ENCODE measurements at regions not wholly inside any gene's neighbourhood (a gene's known extent, or its start where the extent isn't known, plus 50 kb on each side); places are given as distances from the start of the nearest gene placed in this dataset.

GRCh38 chrX:10083809-10084208, 73.0 kb upstream of the CLCN4 start:
- no peak for TF ChIP-seq CTCF (IDR thresholded peaks at IDR 0.05; ENCODE audit: low read length)
- TF ChIP-seq EZH2 (IDR thresholded peaks at IDR 0.05; ENCODE audit: borderline replicate concordance, low read length): no peak
- Histone ChIP-seq H3K4me3 (ENCODE audit: low read depth, low read length, poor library complexity, severe bottlenecking) (no peak overlapping the region), H3K27me3 (ENCODE audit: insufficient read depth, low read length) (no peaks in the 10 kb centered on the region), H3F3A (ENCODE audit: insufficient read depth, low read length) (no peaks in the 10 kb centered on the region), H3K4me1 (ENCODE audit: insufficient read depth, low read length, severe bottlenecking) (peaks cover 29% of the 10 kb centered on the region), H3K36me3 (ENCODE audit: insufficient read depth, low read length) (no peaks in the 10 kb centered on the region), H3K4me2 (ENCODE audit: low read length) (no peak overlapping the region), H3K9me2 (ENCODE audit: low read depth, low read length) (no peaks in the 10 kb centered on the region), H3K9me3 (ENCODE audit: low read length) (no peaks in the 10 kb centered on the region), H3K9ac (ENCODE audit: low read length) (no peak overlapping the region), H3K27ac (ENCODE audit: low read depth, low read length, poor library complexity, severe bottlenecking) (no peak overlapping the region), H2AFZ (ENCODE audit: low read length) (no peak overlapping the region), H3K79me2 (ENCODE audit: insufficient read depth, low read length) (no peaks in the 10 kb centered on the region), H4K20me1 (ENCODE audit: insufficient read depth, low read length) (no peaks in the 10 kb centered on the region)

GRCh38 chrX:10085223-10085622, 71.6 kb upstream of the CLCN4 start:
- Histone ChIP-seq H3K4me2 (ENCODE audit: low read length) (no peak overlapping the region), H3K4me3 (ENCODE audit: low read depth, low read length, poor library complexity, severe bottlenecking) (no peak overlapping the region)
- no peak for TF ChIP-seq CTCF (IDR thresholded peaks at IDR 0.05; ENCODE audit: low read length)
- TF ChIP-seq EZH2 (IDR thresholded peaks at IDR 0.05; ENCODE audit: borderline replicate concordance, low read length): no peak

GRCh38 chrX:10086676-10087075, 70.1 kb upstream of the CLCN4 start:
- H3K4me2 ChIP-seq (ENCODE audit: low read length): no peak overlapping the region
- H3K79me2 ChIP-seq (ENCODE audit: insufficient read depth, low read length): no peaks in the 10 kb centered on the region
- H3K36me3 ChIP-seq (ENCODE audit: insufficient read depth, low read length): no peaks in the 10 kb centered on the region
- H3K9ac ChIP-seq (ENCODE audit: low read length): no peak overlapping the region
- no peak overlapping the region for H3K27ac ChIP-seq (ENCODE audit: low read depth, low read length, poor library complexity, severe bottlenecking)
- TF ChIP-seq CTCF (IDR thresholded peaks at IDR 0.05; ENCODE audit: low read length): no peak
- TF ChIP-seq EZH2 (IDR thresholded peaks at IDR 0.05; ENCODE audit: borderline replicate concordance, low read length): no peak
- H3K4me3 ChIP-seq (ENCODE audit: low read depth, low read length, poor library complexity, severe bottlenecking): no peak overlapping the region
- H2AFZ ChIP-seq (ENCODE audit: low read length): no peak overlapping the region
- peaks cover 33% of the 10 kb centered on the region for H3K4me1 ChIP-seq (ENCODE audit: insufficient read depth, low read length, severe bottlenecking)
- H3K9me3 ChIP-seq (ENCODE audit: low read length): no peaks in the 10 kb centered on the region
- H3F3A ChIP-seq (ENCODE audit: insufficient read depth, low read length): no peaks in the 10 kb centered on the region
- H3K9me2 ChIP-seq (ENCODE audit: low read depth, low read length): no peaks in the 10 kb centered on the region
- no peaks in the 10 kb centered on the region for H4K20me1 ChIP-seq (ENCODE audit: insufficient read depth, low read length)
- no peaks in the 10 kb centered on the region for H3K27me3 ChIP-seq (ENCODE audit: insufficient read depth, low read length)

More at GRCh38 chrX:10085223-10085622, 71.6 kb upstream of the CLCN4 start:
- Histone ChIP-seq H3K9me2 (ENCODE audit: low read depth, low read length) (no peaks in the 10 kb centered on the region), H3K9me3 (ENCODE audit: low read length) (no peaks in the 10 kb centered on the region), H3K4me1 (ENCODE audit: insufficient read depth, low read length, severe bottlenecking) (peaks cover 33% of the 10 kb centered on the region), H3K79me2 (ENCODE audit: insufficient read depth, low read length) (no peaks in the 10 kb centered on the region), H2AFZ (ENCODE audit: low read length) (no peak overlapping the region), H3K27ac (ENCODE audit: low read depth, low read length, poor library complexity, severe bottlenecking) (no peak overlapping the region), H3K9ac (ENCODE audit: low read length) (no peak overlapping the region), H3F3A (ENCODE audit: insufficient read depth, low read length) (no peaks in the 10 kb centered on the region), H3K27me3 (ENCODE audit: insufficient read depth, low read length) (no peaks in the 10 kb centered on the region), H4K20me1 (ENCODE audit: insufficient read depth, low read length) (no peaks in the 10 kb centered on the region), H3K36me3 (ENCODE audit: insufficient read depth, low read length) (no peaks in the 10 kb centered on the region)

All from OCI-LY1 (cell line).